ENCODE measurements at regions not wholly inside any gene's neighbourhood (a gene's known extent, or its start where the extent isn't known, plus 50 kb on each side); places are given as distances from the start of the nearest gene placed in this dataset.

GRCh38 chr1:163013826-163014600, 55.1 kb upstream of the RGS4 start:
- H3K4me3 ChIP-seq, result no peak overlapping the region
- no peaks in the 10 kb centered on the region for H3K36me3 ChIP-seq
- peak; percentile 79 to 87 for DNase-seq
- H3K27ac ChIP-seq, result no peak overlapping the region
- no peaks in the 10 kb centered on the region for H3K27me3 ChIP-seq
- H3K9me3 ChIP-seq (replicated peaks), result no peaks in the 10 kb centered on the region
- H3K4me1 ChIP-seq, result peaks cover 15% of the 10 kb centered on the region

- no peak for DNase-seq
- H3K4me1 ChIP-seq, result no peaks in the 10 kb centered on the region
- H3K36me3 ChIP-seq, result no peaks in the 10 kb centered on the region
- H3K27me3 ChIP-seq, result no peaks in the 10 kb centered on the region
- H3K9me3 ChIP-seq (replicated peaks), result no peaks in the 10 kb centered on the region
- H3K27ac ChIP-seq, result no peak overlapping the region
- no peak overlapping the region for H3K4me3 ChIP-seq
Measured at GRCh38 chr1:163006051-163006834, 62.9 kb upstream of the RGS4 start.

- no peak overlapping the region for H3K4me3 ChIP-seq
- H3K4me1 ChIP-seq, result no peaks in the 10 kb centered on the region
- DNase-seq, result no peak
- H3K27me3 ChIP-seq, result no peaks in the 10 kb centered on the region
- H3K27ac ChIP-seq, result no peak overlapping the region
- no peaks in the 10 kb centered on the region for H3K36me3 ChIP-seq
- no peaks in the 10 kb centered on the region for H3K9me3 ChIP-seq (replicated peaks)
Measured at GRCh38 chr1:162997499-162998285, 71.5 kb upstream of the RGS4 start.

GRCh38 chr1:162996261-162996660, 72.9 kb upstream of the RGS4 start:
- H3K27me3 ChIP-seq, result no peaks in the 10 kb centered on the region
- H3K4me3 ChIP-seq, result no peak overlapping the region
- no peak overlapping the region for H3K27ac ChIP-seq
- no peaks in the 10 kb centered on the region for H3K4me1 ChIP-seq
- no peaks in the 10 kb centered on the region for H3K36me3 ChIP-seq
- H3K9me3 ChIP-seq (replicated peaks), result no peaks in the 10 kb centered on the region
- no peak for DNase-seq

GRCh38 chr1:162994921-162995320, 74.2 kb upstream of the RGS4 start:
- DNase-seq, result no peak
- H3K27ac ChIP-seq, result no peak overlapping the region
- H3K27me3 ChIP-seq, result no peaks in the 10 kb centered on the region
- H3K4me1 ChIP-seq, result no peaks in the 10 kb centered on the region
- H3K36me3 ChIP-seq, result no peaks in the 10 kb centered on the region
- no peak overlapping the region for H3K4me3 ChIP-seq
- no peaks in the 10 kb centered on the region for H3K9me3 ChIP-seq (replicated peaks)

GRCh38 chr1:162993846-162994245, 75.3 kb upstream of the RGS4 start:
- Histone ChIP-seq H3K4me3 (no peak overlapping the region), H3K27me3 (no peaks in the 10 kb centered on the region), H3K4me1 (no peaks in the 10 kb centered on the region), H3K36me3 (no peaks in the 10 kb centered on the region), H3K27ac (no peak overlapping the region), H3K9me3 (replicated peaks) (no peaks in the 10 kb centered on the region)
- no peak for DNase-seq

GRCh38 chr1:162992945-162993344, 76.2 kb upstream of the RGS4 start:
- Histone ChIP-seq H3K27me3 (no peaks in the 10 kb centered on the region), H3K4me1 (no peaks in the 10 kb centered on the region), H3K27ac (no peak overlapping the region), H3K9me3 (replicated peaks) (no peaks in the 10 kb centered on the region), H3K4me3 (no peak overlapping the region), H3K36me3 (no peaks in the 10 kb centered on the region)
- DNase-seq, result no peak

- H3K9me3 ChIP-seq (replicated peaks), result no peaks in the 10 kb centered on the region
- H3K4me1 ChIP-seq, result no peaks in the 10 kb centered on the region
- H3K4me3 ChIP-seq, result no peak overlapping the region
- H3K36me3 ChIP-seq, result no peaks in the 10 kb centered on the region
- H3K27ac ChIP-seq, result no peak overlapping the region
- H3K27me3 ChIP-seq, result no peaks in the 10 kb centered on the region
- DNase-seq, result no peak
Measured at GRCh38 chr1:162991444-162991843, 77.7 kb upstream of the RGS4 start.

GRCh38 chr1:162990665-162991064, 78.5 kb upstream of the RGS4 start:
- Histone ChIP-seq H3K4me3 (no peak overlapping the region), H3K9me3 (replicated peaks) (no peaks in the 10 kb centered on the region), H3K27me3 (no peaks in the 10 kb centered on the region), H3K27ac (no peak overlapping the region), H3K4me1 (no peaks in the 10 kb centered on the region), H3K36me3 (no peaks in the 10 kb centered on the region)
- no peak for DNase-seq

GRCh38 chr1:162988869-162989268, 80.3 kb upstream of the RGS4 start:
- Histone ChIP-seq H3K27me3 (no peaks in the 10 kb centered on the region), H3K36me3 (no peaks in the 10 kb centered on the region), H3K27ac (no peak overlapping the region), H3K4me1 (no peaks in the 10 kb centered on the region), H3K9me3 (replicated peaks) (no peaks in the 10 kb centered on the region), H3K4me3 (no peak overlapping the region)
- no peak for DNase-seq

- H3K27ac ChIP-seq, result no peak overlapping the region
- no peaks in the 10 kb centered on the region for H3K36me3 ChIP-seq
- DNase-seq, result no peak
- H3K9me3 ChIP-seq (replicated peaks), result no peaks in the 10 kb centered on the region
- H3K4me3 ChIP-seq, result no peak overlapping the region
- H3K4me1 ChIP-seq, result no peaks in the 10 kb centered on the region
- H3K27me3 ChIP-seq, result no peaks in the 10 kb centered on the region
Measured at GRCh38 chr1:162987866-162988265, 81.3 kb upstream of the RGS4 start.

- no peak overlapping the region for H3K4me3 ChIP-seq
- H3K27me3 ChIP-seq, result no peaks in the 10 kb centered on the region
- no peaks in the 10 kb centered on the region; the same call in 1 of the 2 replicates for H3K9me3 ChIP-seq (replicated peaks)
- H3K4me1 ChIP-seq, result no peaks in the 10 kb centered on the region
- no peaks in the 10 kb centered on the region for H3K36me3 ChIP-seq
- no peak for DNase-seq
- no peak overlapping the region for H3K27ac ChIP-seq
Measured at GRCh38 chr1:162985816-162986435, 83.2 kb upstream of the RGS4 start.

- no peaks in the 10 kb centered on the region; the same call in 1 of the 2 replicates for H3K9me3 ChIP-seq (replicated peaks)
- H3K27ac ChIP-seq, result no peak overlapping the region
- no peak for DNase-seq
- H3K36me3 ChIP-seq, result no peaks in the 10 kb centered on the region
- no peaks in the 10 kb centered on the region for H3K27me3 ChIP-seq
- H3K4me1 ChIP-seq, result no peaks in the 10 kb centered on the region
- no peak overlapping the region for H3K4me3 ChIP-seq
Measured at GRCh38 chr1:162984699-162985098, 84.5 kb upstream of the RGS4 start.

- H3K27ac ChIP-seq, result no peak overlapping the region
- H3K36me3 ChIP-seq, result no peaks in the 10 kb centered on the region
- H3K27me3 ChIP-seq, result no peaks in the 10 kb centered on the region
- no peak overlapping the region for H3K4me3 ChIP-seq
- no peak for DNase-seq
- no peaks in the 10 kb centered on the region for H3K4me1 ChIP-seq
- H3K9me3 ChIP-seq (replicated peaks), result no peaks in the 10 kb centered on the region; the same call in 1 of the 2 replicates
Measured at GRCh38 chr1:162983671-162984425, 85.3 kb upstream of the RGS4 start.
